Head of caudate nucleus (tissue), 42 donors: ENCODE measurements at regions not wholly inside any gene's neighbourhood (a gene's known extent, or its start where the extent isn't known, plus 50 kb on each side); places are given as distances from the start of the nearest gene placed in this dataset.

Experiments
- DNase-seq, 42 donors: peaks; one replicate each; pipeline versions ENCODE4 v3.0.0 to v3.0.0-alpha.2; 2020 to 2021; ENCODE audit warnings: mixed read lengths in 7 of 42
- intact Hi-C: fragments of 100-400 bp; cut with DNase I; formaldehyde crosslinking; loops from one replicate; pipeline ENCODE4 v1.15.0; 2022

GRCh38 chr5:175308701-175309100 is 135.3 kb downstream of the DRD1 start:
- DNase-seq, result no peak
- intact Hi-C loops, result no loop called here

- intact Hi-C loops, result no loop called here
- DNase-seq, result no peak
Observed at GRCh38 chr5:175306381-175306780, 137.6 kb downstream of the DRD1 start.

GRCh38 chr5:175305251-175305650 is 138.7 kb downstream of the DRD1 start:
- intact Hi-C loops, result no loop called here
- DNase-seq, result no peak

GRCh38 chr5:175290379-175290778 is 153.6 kb downstream of the DRD1 start:
- no peak for DNase-seq
- intact Hi-C loops, result no loop called here

GRCh38 chr5:175288048-175288621 is 155.8 kb downstream of the DRD1 start:
- intact Hi-C loops, result no loop called here
- DNase-seq, result peak in 3 of 42 donors; percentile 3 to 37 (median 4)

- DNase-seq, result no peak
- intact Hi-C loops, result no loop called here
Observed at GRCh38 chr5:175286981-175287380, 157.0 kb downstream of the DRD1 start.

- intact Hi-C loops, result no loop called here
- DNase-seq, result no peak
Observed at GRCh38 chr5:175285261-175285660, 158.7 kb downstream of the DRD1 start.

GRCh38 chr5:175284806-175285205 is 159.2 kb downstream of the DRD1 start:
- intact Hi-C loops, result no loop called here
- DNase-seq, result no peak

- intact Hi-C loops, result no loop called here
- peak in 17 of 42 donors; percentile 3 to 52 (median 17) for DNase-seq
Observed at GRCh38 chr5:175282611-175283225, 161.3 kb downstream of the DRD1 start.

GRCh38 chr5:175281714-175282113 is 162.3 kb downstream of the DRD1 start:
- DNase-seq, result no peak

GRCh38 chr5:175281257-175281656 is 162.7 kb downstream of the DRD1 start:
- intact Hi-C loops, result no loop called here
- no peak for DNase-seq

More at GRCh38 chr5:175281714-175282113, 162.3 kb downstream of the DRD1 start:
- intact Hi-C loops, result no loop called here

- intact Hi-C loops, result no loop called here
- no peak for DNase-seq
Observed at GRCh38 chr5:175279506-175279905, 164.5 kb downstream of the DRD1 start.

- no peak for DNase-seq
Observed at GRCh38 chr5:175275748-175276147, 168.2 kb downstream of the DRD1 start.

GRCh38 chr5:175275097-175275496 is 168.9 kb downstream of the DRD1 start:
- no peak for DNase-seq
- intact Hi-C loops, result no loop called here

More at GRCh38 chr5:175275748-175276147, 168.2 kb downstream of the DRD1 start:
- intact Hi-C loops, result no loop called here

- intact Hi-C loops, result no loop called here
- DNase-seq, result no peak
Observed at GRCh38 chr5:175274171-175274570, 169.8 kb downstream of the DRD1 start.

- DNase-seq, result no peak
- intact Hi-C loops, result no loop called here
Observed at GRCh38 chr5:175264406-175264805, 179.6 kb downstream of the DRD1 start.

- DNase-seq, result no peak
- intact Hi-C loops, result no loop called here
Observed at GRCh38 chr5:175263776-175264175, 180.2 kb downstream of the DRD1 start.

GRCh38 chr5:175261526-175261925 is 182.5 kb downstream of the DRD1 start:
- intact Hi-C loops, result no loop called here
- no peak for DNase-seq

- intact Hi-C loops, result no loop called here
- no peak for DNase-seq
Observed at GRCh38 chr5:175261037-175261436, 182.9 kb downstream of the DRD1 start.

GRCh38 chr5:175257847-175258194 is 186.2 kb downstream of the DRD1 start:
- DNase-seq, result no peak
- intact Hi-C loops, result no loop called here

- intact Hi-C loops, result no loop called here
- no peak for DNase-seq
Observed at GRCh38 chr5:175257128-175257846, 186.7 kb downstream of the DRD1 start.
